Endodermal cell (in vitro differentiated cells): ENCODE measurements at regions not wholly inside any gene's neighbourhood (a gene's known extent, or its start where the extent isn't known, plus 50 kb on each side); places are given as distances from the start of the nearest gene placed in this dataset.
"Not testable (repeated sequence)": the region's sequence is repeated elsewhere in the genome, so short reads cannot be mapped to it uniquely, and the experiment has no call there.

Source experiments
- DNase-seq: peaks from one replicate; pipeline ENCODE4 v3.0.0-alpha.2; 2017
- H3K27ac ChIP-seq: 2 replicates; pipeline ENCODE4 v1.5.1; 2013; ENCODE audit warnings: mild to moderate bottlenecking, low read depth, low read length, moderate library complexity
- H3K27me3 ChIP-seq: 2 replicates; pipeline ENCODE4 v1.6.1; 2013; ENCODE audit warnings: mild to moderate bottlenecking, low read length, moderate library complexity; ENCODE audit not compliant: insufficient read depth, control insufficient read depth, poor library complexity, severe bottlenecking
- H3K36me3 ChIP-seq: 2 replicates; pipeline ENCODE4 v1.7.0; 2013; ENCODE audit warnings: mild to moderate bottlenecking, low read length, moderate library complexity; ENCODE audit not compliant: control insufficient read depth, insufficient read depth
- H3K4me1 ChIP-seq: one replicate; pipeline ENCODE4 v1.7.0; 2013; ENCODE audit warnings: low read length; ENCODE audit not compliant: control insufficient read depth, insufficient read depth
- H3K4me3 ChIP-seq: 2 replicates; pipeline ENCODE4 v1.5.1; 2013; ENCODE audit warnings: mild to moderate bottlenecking, low read length, moderate library complexity
- H3K9ac ChIP-seq: 2 replicates; pipeline ENCODE4 v1.6.1; 2013; ENCODE audit warnings: mild to moderate bottlenecking, low read length, moderate library complexity; ENCODE audit not compliant: poor library complexity, severe bottlenecking; ENCODE audit errors: extremely low read depth
- H3K9me3 ChIP-seq: 2 replicates; pipeline ENCODE4 v1.6.1; 2013; ENCODE audit warnings: mild to moderate bottlenecking, low read length, moderate library complexity; ENCODE audit not compliant: control insufficient read depth
- H3K27ac Mint-ChIP-seq: 2 replicates; pipeline ENCODE4 v1.8.0; 2020; ENCODE audit warnings: mixed read lengths
- H3K27me3 Mint-ChIP-seq: 2 replicates; pipeline ENCODE4 v1.8.0; 2021; ENCODE audit warnings: mild to moderate bottlenecking, mixed read lengths; ENCODE audit not compliant: insufficient read depth
- H3K36me3 Mint-ChIP-seq: 2 replicates; pipeline ENCODE4 v1.8.0; 2020; ENCODE audit warnings: low read depth, mixed read lengths
- H3K4me1 Mint-ChIP-seq: 2 replicates; pipeline ENCODE4 v1.8.0; 2020; ENCODE audit warnings: mixed read lengths
- H3K4me3 Mint-ChIP-seq: 2 replicates; pipeline ENCODE4 v1.8.0; 2020; ENCODE audit warnings: mild to moderate bottlenecking, moderate library complexity, mixed read lengths
- H3K9me3 Mint-ChIP-seq: 2 replicates; pipeline ENCODE4 v1.8.0; 2020; ENCODE audit warnings: mild to moderate bottlenecking, mixed read lengths
- CTCF ChIP-seq: fragments of 200-600 bp; sonication (generic); conservative IDR thresholded peaks from 2 replicates; pipeline ENCODE4 v1.5.0; 2021; ENCODE audit warnings: antibody characterized with exemption, mild to moderate bottlenecking
- WGBS, 2 experiments: methylation state at CpG; one replicate each; pipeline versions ENCODE4 v1.1.5 to v1.1.7; 2013; ENCODE audit warnings: missing lambda C conversion rate in 2 of 2, mixed read lengths in 1 of 2; ENCODE audit not compliant: insufficient coverage in 1 of 2, insufficient read length in 1 of 2; 5-methylcytosine and 5-hydroxymethylcytosine counted together

- Histone ChIP-seq H3K27me3 (peaks cover 6% of the 10 kb centered on the region), H3K4me1 (peaks cover 14% of the 10 kb centered on the region), H3K4me3 (no peak overlapping the region), H3K36me3 (no peaks in the 10 kb centered on the region), H3K9ac (no peak overlapping the region), H3K9me3 (no peaks in the 10 kb centered on the region), H3K27ac (no peak overlapping the region)
- Mint-ChIP-seq H3K4me3 (no peak overlapping the region), H3K9me3 (peaks cover 4% of the 10 kb centered on the region), H3K4me1 (peaks cover 27% of the 10 kb centered on the region), H3K36me3 (no peaks in the 10 kb centered on the region), H3K27me3 (peaks cover 14% of the 10 kb centered on the region), H3K27ac (no peak overlapping the region)
- DNase-seq, result no peak
- no peak for TF ChIP-seq CTCF
- 30% methylated on average over 2 of the region's 2 CpGs; no CpG with 5 or more reads in 1 of the 2 experiments for WGBS, 2 experiments
Observed at GRCh38 chr3:86410587-86410986, 580.4 kb downstream of the VGLL3 start.

GRCh38 chr3:86389759-86390158 lies 601.2 kb downstream of the VGLL3 start:
- Mint-ChIP-seq H3K9me3 (peaks cover 12% of the 10 kb centered on the region), H3K4me1 (peaks cover 17% of the 10 kb centered on the region)
- H3K27ac ChIP-seq, H3K9ac ChIP-seq, H3K27me3 ChIP-seq, DNase-seq, H3K36me3 Mint-ChIP-seq, H3K4me3 ChIP-seq, H3K27me3 Mint-ChIP-seq, H3K4me1 ChIP-seq, H3K9me3 ChIP-seq, H3K36me3 ChIP-seq, H3K4me3 Mint-ChIP-seq, H3K27ac Mint-ChIP-seq: not testable (repeated sequence)
- WGBS, 2 experiments, result 92 to 97% methylated on average over 3 to 5 of the region's 5 CpGs

GRCh38 chr3:86388820-86389219 lies 602.1 kb downstream of the VGLL3 start:
- Mint-ChIP-seq H3K9me3 (peaks cover 12% of the 10 kb centered on the region), H3K4me3 (no peak overlapping the region), H3K27ac (no peak overlapping the region), H3K4me1 (peaks cover 17% of the 10 kb centered on the region), H3K27me3 (no peaks in the 10 kb centered on the region), H3K36me3 (no peaks in the 10 kb centered on the region)
- peak; percentile 57 for TF ChIP-seq CTCF
- Histone ChIP-seq H3K4me3 (no peak overlapping the region), H3K36me3 (no peaks in the 10 kb centered on the region), H3K9ac (no peak overlapping the region), H3K9me3 (peaks cover 6% of the 10 kb centered on the region), H3K4me1 (no peaks in the 10 kb centered on the region), H3K27me3 (no peaks in the 10 kb centered on the region), H3K27ac (no peak overlapping the region)
- WGBS, 2 experiments, result 77 to 88% methylated on average over 4 of the region's 4 CpGs
- peak; percentile 55 for DNase-seq

GRCh38 chr3:86382556-86382955 lies 608.4 kb downstream of the VGLL3 start:
- Histone ChIP-seq H3K27me3 (no peaks in the 10 kb centered on the region), H3K27ac (no peak overlapping the region), H3K4me3 (no peak overlapping the region), H3K9me3 (no peaks in the 10 kb centered on the region), H3K36me3 (no peaks in the 10 kb centered on the region), H3K4me1 (no peaks in the 10 kb centered on the region), H3K9ac (no peak overlapping the region)
- no peak for TF ChIP-seq CTCF
- H3K36me3 Mint-ChIP-seq, result no peaks in the 10 kb centered on the region
- H3K27ac Mint-ChIP-seq, result no peak overlapping the region
- H3K9me3 Mint-ChIP-seq, result no peaks in the 10 kb centered on the region
- no peak overlapping the region for H3K4me3 Mint-ChIP-seq
- peaks cover 25% of the 10 kb centered on the region for H3K4me1 Mint-ChIP-seq
- H3K27me3 Mint-ChIP-seq, result no peaks in the 10 kb centered on the region
- 91% methylated on average over 3 of the region's 3 CpGs; no CpG with 5 or more reads in 1 of the 2 experiments for WGBS, 2 experiments
- DNase-seq, result no peak
